ENCODE measurements at regions not wholly inside any gene's neighbourhood (a gene's known extent, or its start where the extent isn't known, plus 50 kb on each side); places are given as distances from the start of the nearest gene placed in this dataset.

DNA sequence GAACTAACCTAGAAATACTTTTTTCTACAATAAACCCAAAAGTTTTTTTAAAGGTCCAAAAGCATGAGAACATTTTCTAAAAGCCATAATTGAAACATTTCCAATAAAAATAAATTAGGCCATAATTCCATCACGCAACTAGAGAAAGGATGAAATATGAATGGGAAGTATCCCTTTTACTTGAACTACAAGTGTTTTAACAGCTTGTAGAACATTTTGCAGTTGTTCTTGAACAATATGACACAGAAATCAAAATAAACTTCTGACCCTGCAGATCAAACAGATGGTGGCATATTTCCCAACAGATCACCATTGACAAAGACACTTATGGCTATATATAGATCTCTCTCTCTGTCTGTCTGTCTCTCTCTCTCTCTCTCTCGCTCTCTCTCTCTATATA is 624.4 kb downstream of the PSAT1 start:
- H3K27ac ChIP-seq: no peak overlapping the region
- TF ChIP-seq, protein P1, sequence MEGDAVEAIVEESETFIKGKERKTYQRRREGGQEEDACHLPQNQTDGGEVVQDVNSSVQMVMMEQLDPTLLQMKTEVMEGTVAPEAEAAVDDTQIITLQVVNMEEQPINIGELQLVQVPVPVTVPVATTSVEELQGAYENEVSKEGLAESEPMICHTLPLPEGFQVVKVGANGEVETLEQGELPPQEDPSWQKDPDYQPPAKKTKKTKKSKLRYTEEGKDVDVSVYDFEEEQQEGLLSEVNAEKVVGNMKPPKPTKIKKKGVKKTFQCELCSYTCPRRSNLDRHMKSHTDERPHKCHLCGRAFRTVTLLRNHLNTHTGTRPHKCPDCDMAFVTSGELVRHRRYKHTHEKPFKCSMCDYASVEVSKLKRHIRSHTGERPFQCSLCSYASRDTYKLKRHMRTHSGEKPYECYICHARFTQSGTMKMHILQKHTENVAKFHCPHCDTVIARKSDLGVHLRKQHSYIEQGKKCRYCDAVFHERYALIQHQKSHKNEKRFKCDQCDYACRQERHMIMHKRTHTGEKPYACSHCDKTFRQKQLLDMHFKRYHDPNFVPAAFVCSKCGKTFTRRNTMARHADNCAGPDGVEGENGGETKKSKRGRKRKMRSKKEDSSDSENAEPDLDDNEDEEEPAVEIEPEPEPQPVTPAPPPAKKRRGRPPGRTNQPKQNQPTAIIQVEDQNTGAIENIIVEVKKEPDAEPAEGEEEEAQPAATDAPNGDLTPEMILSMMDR (IDR thresholded peaks at IDR 0.05): no peak
- no peak overlapping the region for H3K9ac ChIP-seq
- H3K27me3 ChIP-seq (ENCODE audit: control insufficient read depth, insufficient read depth, low read length): no peaks in the 10 kb centered on the region
- no peak overlapping the region for H3K4me2 ChIP-seq (ENCODE audit: low read length)
- no peak overlapping the region for H3K4me3 ChIP-seq (ENCODE audit: low read depth, low read length)
- H3K36me3 ChIP-seq (ENCODE audit: control insufficient read depth, insufficient read depth, low read length): no peaks in the 10 kb centered on the region
- no peaks in the 10 kb centered on the region for H3K9me3 ChIP-seq (ENCODE audit: control insufficient read depth, low read length)
- H3K79me2 ChIP-seq: no peaks in the 10 kb centered on the region
- no peaks in the 10 kb centered on the region for H3K4me1 ChIP-seq
- no peak overlapping the region for H2AFZ ChIP-seq

DNA sequence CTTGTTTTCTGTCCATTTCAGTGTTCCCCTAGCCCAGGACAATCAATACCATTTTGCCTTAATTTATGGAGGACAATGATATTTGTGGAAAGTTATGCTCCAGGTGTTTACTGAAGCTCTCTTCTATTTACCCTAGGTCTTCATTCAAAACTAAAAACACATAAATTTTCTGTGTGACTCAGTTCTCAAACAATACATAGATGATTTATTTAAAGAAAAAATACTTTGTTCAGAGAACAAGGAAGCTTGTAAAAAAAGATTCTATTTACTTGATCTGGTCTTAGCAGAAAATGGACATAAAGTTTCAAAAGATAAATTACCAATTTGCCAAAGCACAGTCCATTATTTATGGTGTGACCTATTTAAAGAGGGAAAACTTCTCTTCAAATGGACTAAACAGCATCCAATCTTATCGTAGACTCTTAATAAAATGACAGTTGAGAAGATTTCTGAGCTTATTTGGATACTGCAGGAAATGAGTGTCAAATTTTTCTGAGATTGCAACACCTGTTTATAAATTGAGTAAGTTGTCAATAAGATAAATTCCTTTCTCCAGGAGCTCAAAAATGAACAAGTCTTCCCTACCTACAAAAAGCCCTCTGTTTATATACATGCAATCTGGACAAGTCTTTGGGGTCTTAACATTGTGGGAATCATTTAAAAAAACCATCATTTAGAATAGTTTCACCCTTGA is 627.2 kb downstream of the PSAT1 start:
- H2AFZ ChIP-seq: no peak overlapping the region

DNA sequence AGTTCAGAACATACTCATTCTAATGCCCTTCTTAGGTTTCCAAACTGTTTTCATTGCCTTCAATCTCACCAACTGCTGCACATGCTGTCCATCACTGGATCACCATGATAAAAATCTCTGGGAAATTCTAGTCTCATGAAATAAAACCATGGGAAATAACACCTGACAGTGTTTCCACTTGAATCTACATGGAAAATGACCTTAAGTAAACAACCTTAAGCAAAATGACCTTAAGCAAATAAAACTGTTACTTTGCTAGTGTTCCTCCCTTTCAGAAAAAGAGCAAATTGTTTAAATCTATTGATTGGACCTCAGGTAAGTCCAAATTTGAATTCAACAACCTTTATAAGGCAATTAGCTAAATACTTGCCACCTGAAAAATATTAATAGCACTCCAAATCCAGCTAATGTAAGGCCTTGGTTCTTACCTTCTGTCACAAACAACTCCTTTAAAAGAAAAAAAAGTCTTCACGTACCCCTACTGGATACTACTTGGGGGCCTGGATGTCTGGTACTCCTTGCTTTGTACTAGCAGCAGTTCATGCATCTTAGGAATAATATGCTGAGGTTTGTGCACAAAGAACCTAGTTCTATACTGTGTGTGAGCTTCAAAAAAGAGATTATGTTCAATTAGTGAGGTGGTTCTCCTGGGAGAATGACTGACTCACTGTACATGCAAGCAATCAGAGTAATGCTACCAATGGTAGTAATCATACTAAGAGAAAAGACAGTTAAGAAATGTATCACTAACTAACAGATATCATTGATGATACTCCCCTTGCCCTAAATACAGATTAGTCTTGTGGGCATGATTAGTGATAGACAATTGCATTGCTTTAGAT is 630.4 kb downstream of the PSAT1 start:
- no peak overlapping the region for H2AFZ ChIP-seq
- H3K4me2 ChIP-seq (ENCODE audit: low read length): no peak overlapping the region
- H3K9ac ChIP-seq: no peak overlapping the region
- no peaks in the 10 kb centered on the region for H3K9me3 ChIP-seq (ENCODE audit: control insufficient read depth, low read length)
- H3K4me1 ChIP-seq: no peaks in the 10 kb centered on the region
- no peaks in the 10 kb centered on the region for H3K27me3 ChIP-seq (ENCODE audit: control insufficient read depth, insufficient read depth, low read length)
- TF ChIP-seq, protein P1 (IDR thresholded peaks at IDR 0.05): no peak
- no peak overlapping the region for H3K27ac ChIP-seq
- no peaks in the 10 kb centered on the region for H3K36me3 ChIP-seq (ENCODE audit: control insufficient read depth, insufficient read depth, low read length)
- no peaks in the 10 kb centered on the region for H3K79me2 ChIP-seq
- H3K4me3 ChIP-seq (ENCODE audit: low read depth, low read length): no peak overlapping the region

More for the DNA sequence above, 627.2 kb downstream of the PSAT1 start:
- Histone ChIP-seq H3K27me3 (ENCODE audit: control insufficient read depth, insufficient read depth, low read length) (no peaks in the 10 kb centered on the region), H3K4me3 (ENCODE audit: low read depth, low read length) (no peak overlapping the region), H3K9me3 (ENCODE audit: control insufficient read depth, low read length) (no peaks in the 10 kb centered on the region), H3K36me3 (ENCODE audit: control insufficient read depth, insufficient read depth, low read length) (no peaks in the 10 kb centered on the region), H3K9ac (no peak overlapping the region), H3K4me1 (no peaks in the 10 kb centered on the region), H3K4me2 (ENCODE audit: low read length) (no peak overlapping the region), H3K27ac (no peak overlapping the region), H3K79me2 (no peaks in the 10 kb centered on the region)
- TF ChIP-seq, protein P1 (IDR thresholded peaks at IDR 0.05): no peak

GRCh38 chr9:78928625-78929405 is 631.9 kb downstream of the PSAT1 start:
- H3K9ac ChIP-seq: no peak overlapping the region
- no peak overlapping the region for H2AFZ ChIP-seq
- no peak overlapping the region for H3K4me3 ChIP-seq (ENCODE audit: low read depth, low read length)
- no peaks in the 10 kb centered on the region for H3K79me2 ChIP-seq
- H3K27ac ChIP-seq: no peak overlapping the region
- no peaks in the 10 kb centered on the region for H3K4me1 ChIP-seq
- no peak overlapping the region for H3K4me2 ChIP-seq (ENCODE audit: low read length)
- no peaks in the 10 kb centered on the region for H3K36me3 ChIP-seq (ENCODE audit: control insufficient read depth, insufficient read depth, low read length)
- no peaks in the 10 kb centered on the region for H3K9me3 ChIP-seq (ENCODE audit: control insufficient read depth, low read length)
- TF ChIP-seq, protein P1 (IDR thresholded peaks at IDR 0.05): no peak
- no peaks in the 10 kb centered on the region for H3K27me3 ChIP-seq (ENCODE audit: control insufficient read depth, insufficient read depth, low read length)
